Fibroblast of skin of left biceps (primary cell): ENCODE measurements at regions not wholly inside any gene's neighbourhood (a gene's known extent, or its start where the extent isn't known, plus 50 kb on each side); places are given as distances from the start of the nearest gene placed in this dataset.
"Not testable (repeated sequence)": the region's sequence is repeated elsewhere in the genome, so short reads cannot be mapped to it uniquely, and the experiment has no call there.

ENCODE experiments used
- DNase-seq, 2 experiments: peaks; one replicate each; pipeline ENCODE4 v3.0.0-alpha.2; 2013; ENCODE audit warnings: low read depth in 2 of 2

DNA sequence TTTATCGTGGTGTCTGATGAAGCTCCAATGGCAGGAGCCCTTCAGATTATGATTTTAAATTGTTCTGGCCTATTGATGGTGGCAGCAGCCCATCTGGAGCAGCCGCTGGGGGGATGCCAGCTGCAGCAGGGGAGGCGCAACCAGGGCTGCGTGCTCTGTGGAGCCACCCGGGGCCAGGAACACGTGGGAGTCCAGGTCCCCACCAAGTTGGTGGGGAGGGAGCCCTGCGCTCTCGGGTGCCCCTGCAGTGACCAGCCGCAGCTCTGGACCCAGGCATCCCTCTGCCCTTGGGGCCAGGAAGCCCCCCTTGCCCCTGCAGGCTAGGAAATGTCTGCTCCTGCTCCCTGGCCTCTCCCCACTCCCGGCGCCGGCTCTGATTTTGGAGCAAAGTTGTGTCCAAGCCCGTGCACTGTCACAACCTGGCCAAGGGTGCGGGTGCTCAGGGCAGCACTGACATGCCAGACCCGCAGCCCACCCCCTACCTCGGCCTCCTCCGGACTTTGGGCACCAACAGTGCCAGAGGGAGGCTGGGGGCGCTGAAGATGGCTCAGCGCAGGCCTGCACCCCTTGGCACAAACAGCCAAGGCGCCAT, 147.2 kb upstream of the ADO start:
- no peak for DNase-seq

DNA sequence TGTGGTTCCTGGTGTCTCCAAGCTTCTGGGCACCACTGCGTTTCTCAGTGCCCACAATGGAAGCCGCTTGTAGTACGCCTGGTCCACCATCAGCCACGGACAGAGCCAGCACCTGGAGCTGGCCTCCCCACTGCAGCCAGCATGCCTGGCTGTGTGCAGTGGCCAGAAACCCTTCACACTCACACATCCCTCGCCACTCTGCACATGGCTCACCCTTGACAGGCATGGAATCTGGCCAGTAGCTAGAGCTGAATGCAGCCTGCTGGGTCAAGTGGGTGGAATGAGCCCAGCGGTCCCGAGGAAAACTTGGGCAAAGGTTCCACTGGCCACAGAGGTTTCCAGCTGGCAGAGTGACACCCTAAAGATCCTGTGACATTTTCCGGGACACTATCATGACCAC, 146.0 kb upstream of the ADO start:
- DNase-seq, result no peak

- DNase-seq, result no peak
These were observed 143.4 kb upstream of the ADO start for GRCh38 chr10:62661143-62661542.

GRCh38 chr10:62662486-62662885, 142.0 kb upstream of the ADO start:
- no peak for DNase-seq

DNA sequence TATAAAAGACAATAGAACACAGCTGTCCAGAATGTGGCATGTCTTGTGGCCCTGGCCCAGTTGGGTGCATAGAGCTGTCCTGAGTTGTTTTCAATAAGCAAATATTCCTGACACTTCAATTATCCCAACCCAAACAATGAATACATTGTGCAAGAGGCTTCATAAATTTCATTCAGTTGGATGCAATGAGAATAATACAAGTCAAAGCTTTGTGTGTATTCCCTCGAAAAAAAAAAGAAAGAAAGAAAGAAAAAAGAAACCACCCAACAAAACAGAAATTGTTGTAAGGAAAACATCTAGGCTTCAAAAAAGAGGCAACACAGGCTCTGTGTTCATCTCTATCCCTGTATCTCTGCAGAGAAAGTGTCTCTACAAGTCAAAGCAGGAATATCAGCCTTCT, 138.7 kb upstream of the ADO start:
- no peak for DNase-seq

DNA sequence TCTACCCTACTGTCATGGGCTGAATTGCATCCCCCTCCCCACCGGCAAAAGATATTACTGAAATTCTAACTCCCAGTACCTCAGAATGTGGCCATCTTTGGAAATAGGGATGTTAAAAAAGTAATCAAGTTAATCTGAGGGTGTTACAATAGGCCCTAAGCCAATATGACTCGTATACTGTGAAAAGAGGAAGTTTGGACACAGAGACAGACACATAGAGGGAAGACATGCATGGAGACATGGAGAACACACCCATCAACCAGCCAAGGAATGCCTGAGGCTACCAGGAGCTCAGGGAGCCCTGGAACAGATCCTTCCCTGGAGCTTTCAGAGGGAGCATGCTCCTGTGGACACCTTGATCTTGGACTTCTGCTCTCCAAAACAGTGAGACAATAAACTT, 138.2 kb upstream of the ADO start:
- DNase-seq, result no peak

DNA sequence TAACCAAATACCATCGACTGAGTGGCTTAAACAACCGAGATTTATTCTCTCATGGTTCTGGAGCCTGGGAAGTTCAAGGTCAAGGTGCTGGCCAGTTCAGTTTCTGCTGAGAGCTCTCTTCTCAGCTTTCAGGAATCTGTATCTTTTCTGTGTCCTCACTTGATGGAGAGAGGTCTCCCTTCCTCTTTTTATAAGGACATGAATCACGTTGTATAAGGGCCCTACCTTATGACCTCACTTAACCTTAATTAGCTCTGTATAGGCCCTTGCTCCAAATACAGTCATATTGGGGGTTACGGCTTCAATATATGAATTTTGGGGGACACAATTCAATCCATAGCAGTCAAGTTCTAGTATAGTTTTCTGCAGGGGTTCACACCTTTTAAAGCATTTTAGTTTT, 135.2 kb upstream of the ADO start:
- DNase-seq, result no peak

- no peak for DNase-seq
These were observed 133.4 kb upstream of the ADO start for GRCh38 chr10:62671104-62671503.

DNA sequence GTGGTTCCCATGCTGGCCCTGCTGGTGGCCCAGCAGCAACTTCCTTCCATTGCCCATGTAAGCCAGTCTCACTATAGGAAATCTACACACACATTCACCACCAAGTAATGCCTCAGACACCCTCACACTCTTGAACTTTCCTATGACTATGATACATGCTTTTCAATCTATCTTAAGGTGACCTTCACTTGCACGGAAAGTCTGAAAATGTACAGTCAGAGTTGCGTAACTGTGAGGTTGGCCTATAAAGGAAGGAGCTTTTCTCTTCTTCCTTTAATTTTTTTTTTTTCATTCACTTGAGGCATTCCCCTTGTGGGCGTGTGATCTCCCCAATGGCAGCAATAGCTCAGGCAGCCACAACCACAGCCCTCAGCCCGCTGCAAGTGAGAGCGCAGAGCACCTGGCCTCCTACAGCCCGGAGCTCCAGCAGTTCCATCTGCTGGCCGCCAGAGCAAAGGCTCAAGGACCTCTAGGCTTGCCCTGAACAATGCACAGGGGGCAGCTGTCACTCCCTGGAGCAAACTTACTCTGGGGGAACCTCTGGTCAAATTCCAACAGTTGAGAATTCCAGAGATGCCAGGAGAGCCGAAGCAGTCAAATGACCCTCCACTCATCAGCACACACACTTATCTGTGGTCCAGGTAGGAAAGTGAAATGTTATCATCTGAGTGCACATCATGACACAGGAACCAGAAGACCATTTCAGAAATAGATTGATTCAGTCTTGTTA, 123.1 kb upstream of the ADO start:
- no peak for DNase-seq

GRCh38 chr10:62684911-62685310, 119.6 kb upstream of the ADO start:
- no peak for DNase-seq

GRCh38 chr10:62687230-62687748, 117.2 kb upstream of the ADO start:
- DNase-seq, result no peak

- no peak for DNase-seq
These were observed 115.4 kb upstream of the ADO start for GRCh38 chr10:62688971-62689700.

- DNase-seq, result no peak
These were observed 114.8 kb upstream of the ADO start for GRCh38 chr10:62689712-62690111.

DNA sequence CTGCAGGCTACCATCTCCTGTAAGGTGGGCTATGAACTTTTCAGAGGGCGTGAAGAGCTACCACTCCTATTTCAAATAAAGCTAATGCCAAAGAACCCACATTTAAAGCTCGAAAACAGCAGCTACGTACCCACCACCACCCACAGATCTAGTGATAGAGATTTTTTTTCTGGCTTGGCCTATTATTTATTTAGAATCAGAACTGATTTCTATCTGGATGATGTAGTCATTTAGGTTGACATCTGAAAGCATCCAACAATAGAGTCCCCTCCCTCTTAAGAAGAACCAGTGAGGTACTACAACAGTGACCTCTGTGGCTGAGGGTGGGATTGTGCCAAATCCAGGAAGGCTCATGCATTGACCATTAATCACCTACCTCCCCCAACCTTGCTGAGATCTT, 113.8 kb upstream of the ADO start:
- no peak for DNase-seq

- no peak for DNase-seq
These were observed 113.2 kb upstream of the ADO start for GRCh38 chr10:62691336-62691735.

GRCh38 chr10:62692085-62692484, 112.4 kb upstream of the ADO start:
- DNase-seq, result no peak

DNA sequence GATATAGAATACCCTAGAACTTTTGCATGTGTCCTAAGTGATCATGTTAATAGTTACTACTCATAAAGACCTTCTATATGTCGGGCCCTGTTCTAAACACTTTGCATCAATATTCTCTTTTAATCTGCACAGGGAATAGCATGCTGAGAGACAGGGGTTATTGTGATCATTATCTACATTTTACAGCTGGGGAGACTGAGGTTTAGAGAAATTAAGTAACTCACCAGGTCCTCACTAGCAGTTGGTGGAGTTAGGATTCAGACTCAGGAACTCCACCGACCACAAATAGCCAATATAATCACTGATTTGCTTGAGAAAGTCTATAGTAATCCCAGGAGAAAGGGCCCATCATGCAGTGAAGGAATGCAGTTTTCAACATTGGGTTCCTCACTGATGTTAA, 111.2 kb upstream of the ADO start:
- no peak for DNase-seq

DNA sequence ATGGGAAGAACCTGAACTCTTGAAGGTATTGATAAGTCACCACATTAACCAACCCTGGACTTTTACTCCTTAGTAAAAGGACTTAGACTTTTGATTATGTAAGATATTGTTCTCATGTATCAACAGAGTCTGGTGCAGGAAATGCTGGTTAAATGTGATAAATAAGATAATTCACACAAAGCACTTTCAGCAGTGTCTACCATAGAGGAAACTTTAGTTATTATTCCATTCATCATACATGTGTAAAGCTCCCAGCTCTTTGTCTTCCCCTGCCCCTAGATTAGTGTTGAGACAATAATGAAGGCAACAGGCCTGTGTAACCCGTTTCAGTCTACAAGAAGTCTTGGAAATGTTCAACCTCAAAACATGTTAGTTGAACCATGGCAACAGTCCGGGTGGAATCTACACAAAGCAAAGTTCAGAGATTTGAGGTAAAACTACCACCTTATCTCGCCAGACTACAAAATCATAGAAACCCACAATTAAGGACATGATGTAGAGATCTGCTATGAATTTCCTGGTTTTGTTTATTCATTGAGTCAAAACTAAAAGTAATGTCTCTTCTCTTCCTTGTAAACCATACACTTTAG, 109.9 kb upstream of the ADO start:
- DNase-seq, result no peak

- DNase-seq, result no peak
These were observed 107.7 kb upstream of the ADO start for GRCh38 chr10:62696798-62697197.

DNA sequence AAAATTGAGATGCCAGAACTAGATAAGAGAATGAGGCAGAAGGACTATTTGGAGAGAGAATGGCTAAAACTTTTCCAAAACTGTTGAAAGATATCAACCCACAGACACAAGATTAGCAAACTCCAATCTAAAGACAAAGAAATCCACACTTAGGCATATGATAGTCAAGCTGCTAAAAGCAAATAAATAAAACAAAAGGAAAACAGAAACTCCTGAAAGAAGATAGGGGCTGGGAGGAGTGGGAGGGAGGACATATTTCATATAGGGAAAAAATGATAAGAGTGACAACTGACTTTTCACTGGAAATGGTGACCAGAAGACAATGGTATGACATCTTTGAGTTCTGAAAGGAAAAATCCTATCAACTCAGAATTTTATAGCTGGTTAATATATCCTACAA, 105.4 kb upstream of the ADO start:
- DNase-seq, result no peak

DNA sequence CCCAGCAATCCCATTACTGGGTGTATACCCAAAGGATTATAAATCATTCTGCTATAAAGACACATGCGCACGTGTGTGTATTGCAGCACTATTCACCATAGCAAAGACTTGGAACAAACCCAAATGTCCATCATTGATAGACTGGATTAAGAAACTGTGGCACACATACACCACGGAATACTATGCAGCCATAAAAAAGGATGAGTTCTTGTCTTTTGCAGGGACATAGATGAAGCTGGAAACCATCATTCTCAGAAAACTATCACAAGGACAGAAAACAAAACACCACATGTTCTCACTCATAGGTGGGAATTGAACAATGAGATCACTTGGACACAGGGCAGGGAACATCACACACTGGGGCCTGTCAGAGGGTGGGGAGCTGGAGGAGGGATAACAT, 100.4 kb upstream of the ADO start:
- not testable (repeated sequence) for DNase-seq

- DNase-seq, result no peak
These were observed 98.7 kb upstream of the ADO start for GRCh38 chr10:62705789-62706188.

DNA sequence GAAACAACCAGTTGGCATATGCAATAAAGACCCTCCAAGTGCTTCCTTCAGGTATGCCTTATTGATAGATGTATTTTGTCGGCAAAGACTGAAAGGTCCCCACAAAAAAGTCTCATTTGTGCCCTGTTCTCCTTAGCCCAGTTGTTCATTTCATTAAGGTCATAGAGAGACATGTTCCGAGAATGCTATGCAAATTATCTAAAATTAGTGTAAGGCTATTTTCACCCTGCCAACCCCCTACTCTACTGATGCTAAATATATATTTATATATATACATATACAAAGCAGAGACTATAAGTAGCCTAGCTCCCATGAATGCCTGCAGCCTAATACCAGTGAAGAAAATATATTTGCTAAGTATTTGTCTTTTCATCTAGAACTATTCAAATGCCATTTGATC, 96.7 kb upstream of the ADO start:
- DNase-seq, result no peak
